Fibroblast of lung (primary cell): ENCODE measurements at regions not wholly inside any gene's neighbourhood (a gene's known extent, or its start where the extent isn't known, plus 50 kb on each side); places are given as distances from the start of the nearest gene placed in this dataset.

ENCODE experiments used
- EZH2 ChIP-seq: IDR thresholded peaks from 2 replicates; pipeline ENCODE4 v1.5.1; 2012; ENCODE audit warnings: low read length, control low read depth, mild to moderate bottlenecking; ENCODE audit errors: missing control alignments
- TF ChIP-seq, protein P1 (sequence below), 2 donors: IDR thresholded peaks in 1 of 2; conservative IDR thresholded peaks in 1 of 2; 1 replicate in 1 of 2; 2 replicates in 1 of 2; pipeline ENCODE4 v1.5.1; 2011 to 2012; ENCODE audit warnings: low read length in 2 of 2, control low read depth in 1 of 2, inconsistent platforms in 1 of 2, low read depth in 1 of 2, mild to moderate bottlenecking in 1 of 2

GRCh38 chr20:7692478-7692877 is 247.8 kb downstream of the HAO1 start:
- TF ChIP-seq, protein P1, sequence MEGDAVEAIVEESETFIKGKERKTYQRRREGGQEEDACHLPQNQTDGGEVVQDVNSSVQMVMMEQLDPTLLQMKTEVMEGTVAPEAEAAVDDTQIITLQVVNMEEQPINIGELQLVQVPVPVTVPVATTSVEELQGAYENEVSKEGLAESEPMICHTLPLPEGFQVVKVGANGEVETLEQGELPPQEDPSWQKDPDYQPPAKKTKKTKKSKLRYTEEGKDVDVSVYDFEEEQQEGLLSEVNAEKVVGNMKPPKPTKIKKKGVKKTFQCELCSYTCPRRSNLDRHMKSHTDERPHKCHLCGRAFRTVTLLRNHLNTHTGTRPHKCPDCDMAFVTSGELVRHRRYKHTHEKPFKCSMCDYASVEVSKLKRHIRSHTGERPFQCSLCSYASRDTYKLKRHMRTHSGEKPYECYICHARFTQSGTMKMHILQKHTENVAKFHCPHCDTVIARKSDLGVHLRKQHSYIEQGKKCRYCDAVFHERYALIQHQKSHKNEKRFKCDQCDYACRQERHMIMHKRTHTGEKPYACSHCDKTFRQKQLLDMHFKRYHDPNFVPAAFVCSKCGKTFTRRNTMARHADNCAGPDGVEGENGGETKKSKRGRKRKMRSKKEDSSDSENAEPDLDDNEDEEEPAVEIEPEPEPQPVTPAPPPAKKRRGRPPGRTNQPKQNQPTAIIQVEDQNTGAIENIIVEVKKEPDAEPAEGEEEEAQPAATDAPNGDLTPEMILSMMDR (conservative IDR thresholded peaks at IDR 0.05 in 1 of 2, IDR thresholded peaks at IDR 0.05 in 1 of 2; ENCODE audit: low read depth in 1 of 2, low read length in 2 of 2) = no peak
- TF ChIP-seq EZH2 = no peak
